HFF-Myc (cell line): ENCODE measurements at regions not wholly inside any gene's neighbourhood (a gene's known extent, or its start where the extent isn't known, plus 50 kb on each side); places are given as distances from the start of the nearest gene placed in this dataset.
"Not testable (repeated sequence)": the region's sequence is repeated elsewhere in the genome, so short reads cannot be mapped to it uniquely, and the experiment has no call there.

ENCODE experiments used
- DNase-seq: peaks from one replicate; pipeline ENCODE4 v3.0.0-alpha.2; 2011; ENCODE audit warnings: low read depth; ENCODE audit errors: extremely low read depth
- H3K4me3 ChIP-seq: replicated peaks from 2 replicates; pipeline ENCODE4 v1.5.1; 2011; ENCODE audit warnings: low read depth, mild to moderate bottlenecking, control low read depth, low read length
- TF ChIP-seq, protein P1 (sequence below): IDR thresholded peaks from 2 replicates; pipeline ENCODE4 v1.5.1; 2012; ENCODE audit warnings: mild to moderate bottlenecking, low read depth, low read length, control low read depth; ENCODE audit errors: missing control alignments

DNA sequence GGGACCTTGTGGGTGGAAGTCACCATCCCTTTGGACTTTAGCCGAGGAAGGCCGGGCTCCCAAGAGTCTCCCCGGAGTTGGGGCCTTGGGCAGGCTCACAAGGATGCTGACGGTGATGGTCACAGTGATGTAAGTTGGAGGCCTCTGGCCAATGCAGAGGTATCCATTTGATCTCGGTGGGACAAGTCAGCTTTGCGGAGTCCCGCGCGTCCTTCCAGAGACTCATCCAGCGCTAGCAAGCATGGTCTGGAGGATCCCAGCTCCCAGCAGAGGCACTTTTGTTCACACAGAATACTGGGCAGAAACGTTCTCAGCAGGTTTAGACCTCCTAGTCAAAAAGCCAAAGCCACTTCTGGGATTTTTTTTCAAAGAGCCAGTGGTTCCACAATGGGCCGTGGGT lies 103.8 kb upstream of the ANKRD30BL start:
- DNase-seq, H3K4me3 ChIP-seq: not testable (repeated sequence)

DNA sequence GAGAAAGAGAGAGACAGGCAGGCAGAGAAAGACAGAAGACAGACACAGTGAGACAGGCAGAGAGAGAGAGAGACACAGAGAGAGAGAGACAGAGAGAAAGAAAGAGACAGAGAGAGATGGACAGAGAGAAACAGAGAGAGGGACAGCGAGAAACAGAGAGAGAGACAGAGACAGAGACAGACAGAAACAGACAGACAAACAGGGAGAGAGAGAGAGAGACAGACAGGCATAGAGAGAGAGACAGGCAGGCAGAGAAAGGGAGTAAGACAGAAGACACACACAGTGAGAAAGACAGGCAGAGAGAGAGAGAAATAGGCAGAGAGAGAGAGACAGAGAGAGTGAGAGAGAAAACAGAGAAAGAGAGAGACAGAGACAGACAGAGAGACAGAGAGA lies 105.3 kb upstream of the ANKRD30BL start:
- H3K4me3 ChIP-seq: no peak overlapping the region
- TF ChIP-seq, protein P1, sequence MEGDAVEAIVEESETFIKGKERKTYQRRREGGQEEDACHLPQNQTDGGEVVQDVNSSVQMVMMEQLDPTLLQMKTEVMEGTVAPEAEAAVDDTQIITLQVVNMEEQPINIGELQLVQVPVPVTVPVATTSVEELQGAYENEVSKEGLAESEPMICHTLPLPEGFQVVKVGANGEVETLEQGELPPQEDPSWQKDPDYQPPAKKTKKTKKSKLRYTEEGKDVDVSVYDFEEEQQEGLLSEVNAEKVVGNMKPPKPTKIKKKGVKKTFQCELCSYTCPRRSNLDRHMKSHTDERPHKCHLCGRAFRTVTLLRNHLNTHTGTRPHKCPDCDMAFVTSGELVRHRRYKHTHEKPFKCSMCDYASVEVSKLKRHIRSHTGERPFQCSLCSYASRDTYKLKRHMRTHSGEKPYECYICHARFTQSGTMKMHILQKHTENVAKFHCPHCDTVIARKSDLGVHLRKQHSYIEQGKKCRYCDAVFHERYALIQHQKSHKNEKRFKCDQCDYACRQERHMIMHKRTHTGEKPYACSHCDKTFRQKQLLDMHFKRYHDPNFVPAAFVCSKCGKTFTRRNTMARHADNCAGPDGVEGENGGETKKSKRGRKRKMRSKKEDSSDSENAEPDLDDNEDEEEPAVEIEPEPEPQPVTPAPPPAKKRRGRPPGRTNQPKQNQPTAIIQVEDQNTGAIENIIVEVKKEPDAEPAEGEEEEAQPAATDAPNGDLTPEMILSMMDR: no peak

DNA sequence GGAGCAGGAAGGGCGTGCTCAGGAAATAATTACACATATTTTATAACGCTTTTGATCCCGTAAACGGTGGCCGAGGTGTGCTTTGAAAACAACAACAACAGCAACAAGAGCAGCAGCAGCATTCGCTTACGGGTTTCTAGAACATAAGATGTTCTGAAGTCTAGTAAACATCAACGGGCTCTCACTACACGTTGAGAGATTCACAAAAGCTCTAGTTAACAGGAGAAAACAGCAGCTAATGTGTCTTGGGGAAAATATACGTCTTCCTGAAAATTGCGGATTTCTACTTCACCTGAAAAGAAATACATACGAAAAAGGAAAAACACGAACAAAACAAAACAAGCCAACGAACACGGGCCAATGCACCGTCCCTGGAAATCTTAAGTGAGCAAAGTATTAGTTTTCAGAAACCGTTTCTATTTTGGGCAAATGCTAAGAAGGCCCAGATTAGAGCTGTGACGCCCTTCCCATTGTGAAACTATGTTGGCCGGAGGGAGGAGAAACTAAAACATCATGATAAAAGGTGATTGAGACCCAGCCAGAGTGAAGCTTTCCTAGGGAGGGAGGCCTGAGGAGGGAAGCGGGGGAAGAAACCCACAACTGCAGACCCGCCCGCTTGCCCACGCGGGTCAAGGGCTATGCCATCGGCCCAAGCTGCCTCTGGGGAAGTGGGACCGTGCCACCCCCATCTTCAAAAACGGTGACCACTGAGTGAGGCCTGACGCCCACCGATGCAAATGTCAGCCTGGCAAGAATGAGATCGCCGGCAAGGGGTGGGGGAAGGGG lies 105.9 kb upstream of the ANKRD30BL start:
- H3K4me3 ChIP-seq, DNase-seq: not testable (repeated sequence)

More for the DNA sequence above, 105.3 kb upstream of the ANKRD30BL start:
- DNase-seq: no peak

DNA sequence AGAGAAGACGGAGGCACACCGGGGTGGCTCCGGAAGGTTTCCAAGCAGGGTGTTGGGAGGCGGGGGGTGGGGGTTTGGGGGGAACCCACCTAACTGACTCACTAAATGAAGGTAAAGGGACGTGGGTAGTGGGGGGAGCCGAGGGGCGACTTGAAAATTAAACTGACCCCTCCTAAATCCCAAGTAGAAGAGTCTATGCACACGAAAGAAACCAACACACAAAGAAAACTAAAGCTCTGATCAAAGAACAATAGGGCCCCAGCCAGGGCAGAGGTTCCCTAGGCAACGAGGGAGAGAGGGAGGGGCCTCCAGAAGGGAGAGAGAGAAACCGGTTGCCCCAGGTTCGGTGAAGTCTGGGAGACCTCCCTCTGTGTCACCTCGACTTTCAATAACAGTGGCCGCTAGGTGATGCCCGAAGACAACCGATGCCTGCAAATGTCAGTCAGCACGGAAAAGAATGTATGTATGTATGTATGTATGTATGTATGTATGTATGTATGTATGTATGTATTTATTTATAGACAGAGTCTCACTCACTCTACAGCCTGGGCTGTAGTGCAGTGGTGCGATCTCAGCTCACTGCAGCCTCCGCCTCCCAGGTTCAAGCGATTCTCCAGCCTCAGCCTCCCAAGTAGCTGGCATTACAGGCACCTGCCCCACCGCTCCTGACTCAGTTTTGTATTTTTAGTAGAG lies 106.7 kb upstream of the ANKRD30BL start:
- DNase-seq: not testable (repeated sequence)

DNA sequence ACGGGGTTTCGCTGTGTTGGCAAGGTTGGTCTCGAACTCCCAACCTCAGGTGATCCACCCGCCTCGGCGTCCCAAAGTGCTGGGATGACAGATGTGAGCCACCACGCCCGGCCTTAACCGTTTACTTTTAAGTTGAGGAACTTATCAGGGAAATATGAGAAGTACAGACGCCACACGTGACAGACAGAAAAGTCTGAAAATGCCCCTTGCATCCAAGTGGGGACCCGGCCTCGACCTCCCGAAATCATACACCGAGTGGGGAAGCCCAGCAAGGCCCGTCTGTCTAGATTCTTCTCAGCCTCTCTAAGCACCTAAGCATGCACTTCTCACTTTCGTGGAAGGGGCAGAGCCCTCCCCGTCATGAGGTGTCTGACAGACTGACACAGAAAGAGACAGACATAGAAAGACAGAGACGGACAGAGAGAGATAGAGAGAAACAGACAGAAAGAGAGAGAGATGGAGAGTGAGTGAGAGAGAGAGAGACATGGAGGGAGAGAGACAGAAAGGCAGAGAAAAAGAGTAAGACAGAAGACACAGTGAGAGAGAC lies 107.3 kb upstream of the ANKRD30BL start:
- TF ChIP-seq, protein P1: no peak
- no peak overlapping the region for H3K4me3 ChIP-seq
- no peak for DNase-seq

More for the DNA sequence above, 106.7 kb upstream of the ANKRD30BL start:
- TF ChIP-seq, protein P1: peak; percentile 41
- H3K4me3 ChIP-seq: not testable (repeated sequence)

DNA sequence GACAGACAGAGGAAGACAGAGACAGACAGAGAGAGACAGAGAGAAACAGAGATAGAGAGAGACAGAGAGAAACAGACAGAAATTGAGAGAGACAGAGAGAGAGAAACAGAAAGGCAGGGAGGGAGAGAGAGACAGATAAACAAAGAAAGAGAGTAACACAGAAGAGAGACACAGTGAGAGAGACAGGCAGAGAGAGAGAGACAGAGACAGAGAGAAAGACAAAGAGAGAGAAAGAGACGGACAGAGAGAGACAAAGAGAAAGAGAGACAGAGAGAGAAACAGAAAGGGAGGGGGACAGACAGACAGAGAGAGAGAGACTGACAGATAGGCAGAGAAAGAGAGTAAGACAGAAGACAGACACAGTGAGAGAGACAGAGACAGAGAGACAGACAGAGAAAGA lies 108.5 kb upstream of the ANKRD30BL start:
- H3K4me3 ChIP-seq: no peak overlapping the region
- TF ChIP-seq, protein P1: no peak
- no peak for DNase-seq

DNA sequence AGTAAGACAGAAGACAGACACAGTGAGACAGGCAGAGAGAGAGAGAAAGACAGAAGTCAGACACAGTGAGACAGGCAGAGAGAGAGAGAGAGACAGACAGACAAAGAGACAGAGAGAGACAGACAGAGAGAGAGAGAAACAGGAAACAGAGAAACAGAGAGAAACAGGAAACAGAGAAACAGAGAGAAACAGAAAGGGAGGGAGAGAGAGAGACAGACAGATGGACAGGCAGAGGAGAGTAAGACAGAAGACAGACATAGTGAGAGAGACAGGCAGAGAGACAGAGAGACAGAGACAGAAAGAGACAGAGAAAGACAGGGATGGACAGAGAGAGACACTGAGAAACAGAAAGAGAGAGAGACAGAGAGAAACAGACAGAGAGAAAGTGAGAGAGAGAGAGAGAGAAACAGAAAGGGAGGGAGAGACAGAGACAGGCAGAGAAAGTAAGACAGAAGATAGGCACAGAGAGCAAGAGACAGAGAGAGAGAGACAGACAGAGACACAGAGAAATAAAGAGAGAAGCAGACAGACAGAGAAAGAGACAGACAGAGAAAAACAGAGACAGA lies 109.3 kb upstream of the ANKRD30BL start:
- no peak overlapping the region for H3K4me3 ChIP-seq

DNA sequence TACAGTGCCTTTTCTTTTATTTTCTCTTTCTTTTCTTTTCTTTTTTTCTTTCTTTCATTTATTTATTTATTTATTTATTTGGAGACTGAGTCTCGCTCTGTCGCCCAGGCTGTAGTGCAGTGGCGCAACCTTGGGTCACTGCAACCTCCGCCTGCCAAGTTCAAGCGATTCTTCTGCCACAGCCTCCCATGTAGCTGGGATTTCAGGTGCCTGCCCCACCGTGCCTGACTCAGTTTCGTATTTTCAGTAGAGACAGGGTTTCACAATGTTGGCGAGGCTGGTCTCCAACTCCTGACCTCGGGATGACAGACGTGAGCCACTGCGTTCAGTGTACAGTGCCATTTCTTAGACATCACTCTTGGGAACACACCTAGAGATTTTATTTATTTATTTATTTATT lies 110.0 kb upstream of the ANKRD30BL start:
- not testable (repeated sequence) for DNase-seq, H3K4me3 ChIP-seq

More for the DNA sequence above, 109.3 kb upstream of the ANKRD30BL start:
- no peak for DNase-seq
- TF ChIP-seq, protein P1: no peak
